ENCODE measurements at regions not wholly inside any gene's neighbourhood (a gene's known extent, or its start where the extent isn't known, plus 50 kb on each side); places are given as distances from the start of the nearest gene placed in this dataset.
"Not testable (repeated sequence)": the region's sequence is repeated elsewhere in the genome, so short reads cannot be mapped to it uniquely, and the experiment has no call there.

DNA sequence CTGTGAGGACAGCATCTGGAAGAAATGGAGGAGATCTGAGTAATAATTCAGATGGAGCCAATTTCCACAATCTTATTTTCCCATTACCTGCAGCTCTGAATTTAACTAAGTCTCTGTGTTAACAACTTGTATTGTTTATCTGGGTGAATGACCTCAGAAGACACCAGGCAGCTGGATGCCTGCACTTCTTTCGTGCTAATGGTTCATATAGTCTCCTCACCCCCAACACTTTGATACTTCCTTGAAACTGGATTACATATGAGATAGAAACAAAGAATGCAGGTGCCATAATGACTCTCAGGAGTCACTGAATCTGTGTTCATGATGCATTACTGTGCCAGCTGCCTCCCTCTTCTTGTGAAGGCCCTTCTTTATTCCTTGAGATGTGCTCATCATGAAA lies 125.6 kb upstream of the VPREB1 start:
- H3K36me3 Mint-ChIP-seq (ENCODE audit: unreplicated experiment), result no peaks in the 10 kb centered on the region
- TF ChIP-seq, protein P1, sequence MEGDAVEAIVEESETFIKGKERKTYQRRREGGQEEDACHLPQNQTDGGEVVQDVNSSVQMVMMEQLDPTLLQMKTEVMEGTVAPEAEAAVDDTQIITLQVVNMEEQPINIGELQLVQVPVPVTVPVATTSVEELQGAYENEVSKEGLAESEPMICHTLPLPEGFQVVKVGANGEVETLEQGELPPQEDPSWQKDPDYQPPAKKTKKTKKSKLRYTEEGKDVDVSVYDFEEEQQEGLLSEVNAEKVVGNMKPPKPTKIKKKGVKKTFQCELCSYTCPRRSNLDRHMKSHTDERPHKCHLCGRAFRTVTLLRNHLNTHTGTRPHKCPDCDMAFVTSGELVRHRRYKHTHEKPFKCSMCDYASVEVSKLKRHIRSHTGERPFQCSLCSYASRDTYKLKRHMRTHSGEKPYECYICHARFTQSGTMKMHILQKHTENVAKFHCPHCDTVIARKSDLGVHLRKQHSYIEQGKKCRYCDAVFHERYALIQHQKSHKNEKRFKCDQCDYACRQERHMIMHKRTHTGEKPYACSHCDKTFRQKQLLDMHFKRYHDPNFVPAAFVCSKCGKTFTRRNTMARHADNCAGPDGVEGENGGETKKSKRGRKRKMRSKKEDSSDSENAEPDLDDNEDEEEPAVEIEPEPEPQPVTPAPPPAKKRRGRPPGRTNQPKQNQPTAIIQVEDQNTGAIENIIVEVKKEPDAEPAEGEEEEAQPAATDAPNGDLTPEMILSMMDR (IDR thresholded peaks at IDR 0.05), result no peak
- no peak overlapping the region for H3K4me3 Mint-ChIP-seq (ENCODE audit: unreplicated experiment)
- DNase-seq (ENCODE audit: extremely low spot score, unreplicated experiment), result no peak
- no peaks in the 10 kb centered on the region for H3K4me1 Mint-ChIP-seq (ENCODE audit: unreplicated experiment)
- no peak overlapping the region for H3K27ac Mint-ChIP-seq (ENCODE audit: unreplicated experiment)
- H3K9me3 Mint-ChIP-seq (ENCODE audit: unreplicated experiment), result no peaks in the 10 kb centered on the region
- H3K27me3 Mint-ChIP-seq (ENCODE audit: unreplicated experiment), result peaks cover 23% of the 10 kb centered on the region

DNA sequence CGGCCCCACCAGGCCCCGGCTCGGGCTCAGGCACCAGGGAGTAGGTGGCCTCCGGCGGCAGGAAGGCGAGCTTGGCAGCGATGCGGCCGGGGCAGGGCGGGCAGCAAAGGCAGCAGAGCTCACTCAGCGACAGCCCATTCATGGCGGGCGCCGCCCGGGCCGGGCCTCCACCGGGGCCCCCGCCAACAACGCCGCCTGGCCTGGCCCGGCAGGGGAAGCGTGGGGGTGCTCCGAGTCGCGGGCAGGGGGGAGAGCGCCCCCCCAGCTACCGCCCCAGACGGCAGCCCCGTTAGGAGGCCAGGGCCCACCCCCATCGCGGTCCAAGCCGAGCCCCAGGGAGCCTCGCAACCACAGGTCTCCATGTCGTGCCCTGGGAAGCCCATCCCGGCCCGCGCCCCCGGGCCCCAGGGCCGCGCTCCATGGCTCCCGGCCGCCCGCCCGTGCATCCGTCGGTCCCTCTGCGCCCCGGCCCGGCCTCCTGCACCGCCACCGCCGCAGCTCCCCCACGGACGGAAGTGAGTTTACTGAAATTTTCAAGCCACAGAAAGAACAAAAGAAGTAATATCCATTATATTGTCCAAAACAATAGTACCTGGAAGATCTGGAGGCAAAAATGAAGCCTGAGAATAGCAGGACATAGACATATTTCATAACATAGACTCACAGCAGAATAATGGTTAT lies 126.6 kb upstream of the VPREB1 start:
- peak; percentile 82 for DNase-seq (ENCODE audit: extremely low spot score, unreplicated experiment)
- H3K9me3 Mint-ChIP-seq (ENCODE audit: unreplicated experiment); H3K36me3 Mint-ChIP-seq (ENCODE audit: unreplicated experiment); H3K27ac Mint-ChIP-seq (ENCODE audit: unreplicated experiment); H3K4me3 Mint-ChIP-seq (ENCODE audit: unreplicated experiment); H3K4me1 Mint-ChIP-seq (ENCODE audit: unreplicated experiment): not testable (repeated sequence)
- peaks cover 25% of the 10 kb centered on the region for H3K27me3 Mint-ChIP-seq (ENCODE audit: unreplicated experiment)

DNA sequence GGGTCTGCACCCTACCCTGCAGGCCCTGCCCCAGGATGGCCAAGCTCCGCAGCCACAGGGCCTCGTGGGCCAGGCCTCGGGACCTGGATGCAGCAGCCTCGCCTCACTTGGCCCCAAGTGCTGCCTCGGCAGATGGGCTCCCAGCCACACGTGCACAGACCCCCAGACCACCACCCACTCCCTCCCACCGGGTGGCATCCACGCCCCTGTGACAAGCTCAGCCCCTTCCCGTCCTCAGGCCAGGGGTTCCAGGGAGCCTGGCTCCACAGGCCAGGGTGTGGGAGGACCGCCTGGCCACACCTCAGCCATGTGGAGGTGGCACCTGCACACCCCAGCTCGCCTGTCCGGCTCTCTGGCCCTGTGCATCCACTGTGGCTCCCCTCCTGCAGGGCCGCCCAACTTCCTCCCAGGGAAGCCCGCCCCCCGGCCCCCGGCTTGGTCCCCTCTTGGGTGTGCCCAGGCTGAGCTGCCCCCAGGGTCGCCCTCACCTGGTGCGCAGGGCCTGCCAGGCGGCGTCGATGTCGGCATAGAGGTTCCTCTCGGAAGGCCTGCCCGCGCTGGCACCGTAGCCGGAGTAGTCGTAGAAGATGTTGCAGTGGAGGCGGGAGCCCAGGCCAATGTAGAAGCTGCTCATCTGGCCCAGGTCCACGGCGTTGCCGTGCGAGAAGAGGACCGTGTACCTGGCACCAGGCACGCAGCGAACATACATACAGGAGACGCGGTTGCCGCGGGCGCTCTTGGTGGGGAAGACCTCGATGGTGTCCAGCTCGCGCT lies 127.4 kb upstream of the VPREB1 start:
- not testable (repeated sequence) for H3K9me3 Mint-ChIP-seq (ENCODE audit: unreplicated experiment); H3K36me3 Mint-ChIP-seq (ENCODE audit: unreplicated experiment); H3K27ac Mint-ChIP-seq (ENCODE audit: unreplicated experiment); H3K4me3 Mint-ChIP-seq (ENCODE audit: unreplicated experiment); H3K4me1 Mint-ChIP-seq (ENCODE audit: unreplicated experiment)
- peak; percentile 75 for DNase-seq (ENCODE audit: extremely low spot score, unreplicated experiment)
- H3K27me3 Mint-ChIP-seq (ENCODE audit: unreplicated experiment), result peaks cover 22% of the 10 kb centered on the region

DNA sequence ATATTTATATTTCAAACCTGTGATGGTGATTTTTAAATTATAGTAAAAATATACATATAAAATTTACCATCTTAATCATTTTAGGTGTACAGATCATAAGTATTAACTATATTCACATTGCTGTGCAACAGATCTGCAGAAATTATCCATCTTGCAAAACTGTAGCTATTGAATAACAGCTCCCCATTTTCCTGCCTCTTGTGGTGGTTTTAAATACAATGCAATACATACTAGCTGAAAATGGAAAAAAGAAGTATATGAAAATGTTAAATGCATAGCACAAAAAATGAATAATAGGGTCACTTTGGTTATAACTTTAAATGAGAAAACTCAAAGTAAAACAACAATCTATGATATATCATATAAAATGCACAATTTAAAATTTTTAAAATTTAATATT lies 130.9 kb upstream of the VPREB1 start:
- no peak overlapping the region for H3K27ac Mint-ChIP-seq (ENCODE audit: unreplicated experiment)

DNA sequence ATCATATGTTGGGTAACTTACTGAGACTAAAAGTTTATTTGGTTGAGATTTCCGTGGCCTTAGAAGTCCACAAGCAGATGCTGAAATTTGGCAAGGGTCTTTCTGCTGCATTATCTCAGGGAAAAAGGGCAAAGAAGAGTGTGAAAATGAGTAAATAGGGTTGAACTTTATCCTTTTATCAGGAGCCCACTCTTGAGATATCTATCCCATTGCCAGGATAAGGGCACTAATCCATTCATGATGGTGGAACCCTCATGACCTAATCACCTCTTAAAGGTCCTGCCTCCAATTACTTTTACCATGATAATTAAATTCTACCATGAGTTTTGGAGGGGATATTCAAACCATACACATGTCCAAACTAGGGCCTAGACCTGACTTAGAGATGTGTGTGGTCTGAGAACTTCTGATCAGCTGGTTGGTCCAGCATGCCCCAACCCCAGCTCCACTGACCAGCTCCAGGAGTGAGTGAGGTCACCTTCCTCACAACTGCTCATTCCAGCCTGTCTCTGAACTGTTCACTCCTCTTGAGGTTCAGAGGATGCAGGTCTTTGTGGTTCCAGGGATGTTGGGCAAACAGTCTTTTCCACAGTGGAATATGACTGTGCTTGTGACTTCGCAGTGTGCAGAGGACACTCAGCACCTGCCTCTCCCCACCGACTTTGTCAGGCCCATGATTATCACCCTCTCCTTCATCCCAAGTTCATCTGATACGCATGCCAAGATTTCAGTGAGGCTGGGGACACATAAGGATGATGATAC lies 130.1 kb upstream of the TOP3B start:
- H3K9me3 Mint-ChIP-seq (ENCODE audit: unreplicated experiment), result no peaks in the 10 kb centered on the region
- TF ChIP-seq, protein P1 (IDR thresholded peaks at IDR 0.05), result no peak
- H3K4me3 Mint-ChIP-seq (ENCODE audit: unreplicated experiment), result no peak overlapping the region
- no peak overlapping the region for H3K27ac Mint-ChIP-seq (ENCODE audit: unreplicated experiment)
- no peak for DNase-seq (ENCODE audit: extremely low spot score, unreplicated experiment)
- H3K4me1 Mint-ChIP-seq (ENCODE audit: unreplicated experiment), result no peaks in the 10 kb centered on the region
- H3K27me3 Mint-ChIP-seq (ENCODE audit: unreplicated experiment), result peaks cover 11% of the 10 kb centered on the region
- no peaks in the 10 kb centered on the region for H3K36me3 Mint-ChIP-seq (ENCODE audit: unreplicated experiment)

More for the DNA sequence above, 130.9 kb upstream of the VPREB1 start:
- Mint-ChIP-seq H3K4me3 (ENCODE audit: unreplicated experiment) (no peak overlapping the region), H3K9me3 (ENCODE audit: unreplicated experiment) (no peaks in the 10 kb centered on the region), H3K27me3 (ENCODE audit: unreplicated experiment) (peaks cover 11% of the 10 kb centered on the region), H3K4me1 (ENCODE audit: unreplicated experiment) (no peaks in the 10 kb centered on the region), H3K36me3 (ENCODE audit: unreplicated experiment) (no peaks in the 10 kb centered on the region)
- no peak for DNase-seq (ENCODE audit: extremely low spot score, unreplicated experiment)
- TF ChIP-seq, protein P1 (IDR thresholded peaks at IDR 0.05), result no peak

DNA sequence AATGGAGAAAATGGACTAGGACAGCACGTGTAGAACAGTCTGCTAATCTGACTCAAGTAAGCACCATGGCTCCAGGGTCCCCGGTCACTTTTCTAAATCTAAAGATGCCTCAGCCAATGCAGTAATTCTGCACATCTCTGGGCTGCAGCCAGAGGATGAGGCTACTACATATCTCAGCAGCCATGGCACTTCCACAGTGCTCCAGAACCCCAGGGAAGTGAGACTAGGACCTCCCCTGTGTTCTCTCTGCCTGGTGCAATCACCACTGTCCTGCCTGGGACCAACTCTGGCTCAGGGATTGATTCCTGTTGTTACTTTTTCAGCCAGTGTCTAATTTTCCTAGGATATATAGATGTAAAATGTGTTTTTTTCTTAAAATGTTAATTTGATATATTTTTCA lies 129.4 kb upstream of the TOP3B start:
- Mint-ChIP-seq H3K27ac (ENCODE audit: unreplicated experiment) (no peak overlapping the region), H3K36me3 (ENCODE audit: unreplicated experiment) (no peaks in the 10 kb centered on the region), H3K9me3 (ENCODE audit: unreplicated experiment) (no peaks in the 10 kb centered on the region), H3K4me3 (ENCODE audit: unreplicated experiment) (no peak overlapping the region), H3K4me1 (ENCODE audit: unreplicated experiment) (no peaks in the 10 kb centered on the region), H3K27me3 (ENCODE audit: unreplicated experiment) (peaks cover 11% of the 10 kb centered on the region)
- no peak for DNase-seq (ENCODE audit: extremely low spot score, unreplicated experiment)
- TF ChIP-seq, protein P1 (IDR thresholded peaks at IDR 0.05), result no peak

All from osteocyte (in vitro differentiated cells).